CD14-positive monocyte (primary cell): ENCODE measurements at regions not wholly inside any gene's neighbourhood (a gene's known extent, or its start where the extent isn't known, plus 50 kb on each side); places are given as distances from the start of the nearest gene placed in this dataset.

Source experiments
- DNase-seq, 3 donors: peaks; one replicate each; pipeline ENCODE4 v3.0.0-alpha.2; 2011 to 2022
- H2AFZ ChIP-seq: 2 replicates; pipeline ENCODE4 v1.6.0; 2012; ENCODE audit warnings: mild to moderate bottlenecking, low read depth, low read length, inconsistent platforms; ENCODE audit not compliant: insufficient read depth, poor library complexity, severe bottlenecking
- H3K27ac ChIP-seq, 2 donors: 1 replicate in 1 of 2; 2 replicates in 1 of 2; pipeline ENCODE4 v1.5.1; 2012 to 2013; ENCODE audit warnings: low read length in 2 of 2, control low read depth in 1 of 2, inconsistent platforms in 1 of 2, low read depth in 1 of 2, mild to moderate bottlenecking in 1 of 2
- H3K27me3 ChIP-seq, 2 donors: one replicate each; pipeline versions ENCODE4 v1.6.0 to v1.6.1; 2011 to 2013; ENCODE audit warnings: low read length in 2 of 2; ENCODE audit not compliant: control insufficient read depth in 2 of 2, insufficient read depth in 2 of 2
- H3K36me3 ChIP-seq, 2 donors: replicated peaks in 1 of 2; 1 replicate in 1 of 2; 2 replicates in 1 of 2; pipeline versions ENCODE4 v1.5.1 to v1.6.1; 2012 to 2013; ENCODE audit warnings: low read length in 2 of 2, control low read depth in 1 of 2, inconsistent platforms in 1 of 2, mild to moderate bottlenecking in 1 of 2; ENCODE audit not compliant: insufficient read depth in 2 of 2, control insufficient read depth in 1 of 2
- H3K4me1 ChIP-seq, 2 donors: 1 replicate in 1 of 2; 2 replicates in 1 of 2; pipeline versions ENCODE4 v1.5.1 to v1.6.1; 2012 to 2013; ENCODE audit warnings: low read length in 2 of 2, control low read depth in 1 of 2, inconsistent platforms in 1 of 2, mild to moderate bottlenecking in 1 of 2, moderate library complexity in 1 of 2; ENCODE audit not compliant: insufficient read depth in 2 of 2, control insufficient read depth in 1 of 2
- H3K4me2 ChIP-seq: replicated peaks from 2 replicates; pipeline ENCODE3; 2012; ENCODE audit warnings: low read length, moderate library complexity, mild to moderate bottlenecking; ENCODE audit not compliant: poor library complexity, severe bottlenecking; ENCODE audit errors: extremely low read depth
- H3K4me3 ChIP-seq, 3 experiments: fragments of 200-600 bp in 1 of 3; sonication (generic) in 1 of 3; replicated peaks in 1 of 3; 1 replicate in 2 of 3; 2 replicates in 1 of 3; pipeline ENCODE4 v1.5.1; 2011 to 2013; ENCODE audit warnings: low read length in 3 of 3, mild to moderate bottlenecking in 3 of 3, control low read depth in 2 of 3, low read depth in 2 of 3, inconsistent platforms in 1 of 3, moderate library complexity in 1 of 3
- H3K79me2 ChIP-seq: 2 replicates; pipeline ENCODE4 v1.6.0; 2012; ENCODE audit warnings: mild to moderate bottlenecking, control low read depth, inconsistent platforms, low read length, moderate library complexity; ENCODE audit not compliant: insufficient read depth
- H3K9ac ChIP-seq: 2 replicates; pipeline ENCODE4 v1.6.0; 2017; ENCODE audit warnings: low read length, mild to moderate bottlenecking; ENCODE audit not compliant: insufficient read depth, poor library complexity, severe bottlenecking
- H3K9me3 ChIP-seq, 2 donors: replicated peaks in 1 of 2; 1 replicate in 1 of 2; 2 replicates in 1 of 2; pipeline versions ENCODE4 v1.5.1 to v1.6.1; 2012 to 2013; ENCODE audit warnings: low read length in 2 of 2, control low read depth in 1 of 2; ENCODE audit not compliant: control insufficient read depth in 1 of 2, insufficient read depth in 1 of 2
- H4K20me1 ChIP-seq: 2 replicates; pipeline ENCODE4 v1.6.0; 2012; ENCODE audit warnings: mild to moderate bottlenecking, low read length, control low read depth, moderate library complexity; ENCODE audit not compliant: insufficient read depth
- H3K27ac Mint-ChIP-seq, 7 donors: one replicate each; pipeline ENCODE4 v1.8.0; 2020; ENCODE audit warnings: mild to moderate bottlenecking in 7 of 7, mixed read lengths in 7 of 7, moderate library complexity in 6 of 7, inconsistent platforms in 2 of 7
- H3K27me3 Mint-ChIP-seq, 3 donors: one replicate each; pipeline ENCODE4 v1.8.0; 2021 to 2022; ENCODE audit warnings: low read depth in 3 of 3, mild to moderate bottlenecking in 3 of 3, mixed read lengths in 3 of 3, moderate library complexity in 3 of 3, inconsistent platforms in 1 of 3
- H3K36me3 Mint-ChIP-seq, 2 donors: one replicate each; pipeline ENCODE4 v1.8.0; 2020; ENCODE audit warnings: mixed read lengths in 2 of 2, inconsistent platforms in 1 of 2, mild to moderate bottlenecking in 1 of 2
- H3K4me1 Mint-ChIP-seq: one replicate; pipeline ENCODE4 v1.8.0; 2020; ENCODE audit warnings: mild to moderate bottlenecking, mixed read lengths
- H3K4me3 Mint-ChIP-seq, 2 donors: one replicate each; pipeline ENCODE4 v1.8.0; 2020; ENCODE audit warnings: mild to moderate bottlenecking in 2 of 2, mixed read lengths in 2 of 2, moderate library complexity in 1 of 2
- H3K9me3 Mint-ChIP-seq, 7 donors: one replicate each; pipeline ENCODE4 v1.8.0; 2020 to 2022; ENCODE audit warnings: mixed read lengths in 7 of 7, mild to moderate bottlenecking in 6 of 7, moderate library complexity in 6 of 7, inconsistent platforms in 2 of 7
- CTCF ChIP-seq: fragments of 200-600 bp; IDR thresholded peaks from one replicate; pipeline ENCODE4 v1.8.0; 2022; ENCODE audit warnings: antibody characterized with exemption, mild to moderate bottlenecking
- WGBS: methylation state at CpG from one replicate; pipeline ENCODE4 v1.1.5; 2013; ENCODE audit warnings: missing lambda C conversion rate; ENCODE audit not compliant: insufficient coverage; 5-methylcytosine and 5-hydroxymethylcytosine counted together
- intact Hi-C, 2 donors: fragments of 100-400 bp; cut with micrococcal nuclease; formaldehyde crosslinking; loops; one replicate each; pipeline versions ENCODE4 v1.15.0 to v1.15.1; 2023

DNA sequence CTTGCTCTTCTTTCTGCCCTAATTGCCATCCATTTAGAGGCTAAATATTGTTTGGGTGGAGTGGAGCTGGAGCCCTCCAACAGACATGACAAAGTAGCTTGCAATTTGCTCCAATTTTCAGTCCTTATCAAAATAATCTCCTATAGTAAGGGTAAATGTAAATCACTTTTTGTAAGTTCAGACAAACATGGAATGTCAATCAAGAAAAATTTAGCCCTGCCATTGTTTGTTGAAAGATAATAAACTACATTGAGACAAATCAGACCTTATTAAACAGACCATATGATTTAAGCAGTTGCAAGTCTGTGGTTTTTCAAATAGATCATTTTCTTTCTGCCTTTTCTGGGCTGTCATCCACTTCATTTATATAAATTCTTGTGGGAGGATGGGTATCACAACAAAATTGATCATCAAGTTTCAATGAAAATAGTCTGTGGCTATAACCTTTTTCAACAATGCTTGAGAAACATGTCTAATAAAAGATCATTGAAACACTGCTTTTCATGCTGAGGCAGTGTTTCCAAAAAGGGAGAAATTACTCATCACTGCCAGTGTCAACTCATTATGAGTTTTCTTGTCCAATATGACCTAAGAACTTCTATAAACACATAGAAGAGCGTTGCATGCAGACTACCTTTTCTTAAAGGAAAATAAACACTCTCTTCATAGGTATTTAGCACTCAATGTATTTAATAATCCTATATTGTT is 1152.0 kb upstream of the B3GALT2 start:
- no peak for TF ChIP-seq CTCF
- WGBS: no CpG with 5 or more reads among the region's 1 CpG
- Histone ChIP-seq H2AFZ (no peak overlapping the region), H3K36me3 (no peaks in the 10 kb centered on the region), H3K79me2 (no peaks in the 10 kb centered on the region), H4K20me1 (no peaks in the 10 kb centered on the region), H3K4me2 (no peak overlapping the region), H3K27me3 (no peaks in the 10 kb centered on the region), H3K4me1 (no peaks in the 10 kb centered on the region), H3K9me3 (peaks cover 0 to 8% of the 10 kb centered on the region in 2 donors), H3K4me3 (no peak overlapping the region), H3K9ac (no peak overlapping the region), H3K27ac (no peak overlapping the region)
- H3K9me3 Mint-ChIP-seq: peaks cover 0 to 7% (median 3%) of the 10 kb centered on the region in 7 donors
- intact Hi-C loops: no loop called here
- no peaks in the 10 kb centered on the region for H3K27me3 Mint-ChIP-seq
- no peak overlapping the region for H3K27ac Mint-ChIP-seq
- H3K36me3 Mint-ChIP-seq: no peaks in the 10 kb centered on the region
- no peaks in the 10 kb centered on the region for H3K4me1 Mint-ChIP-seq
- no peak overlapping the region for H3K4me3 Mint-ChIP-seq
- DNase-seq: no peak

- no peak for DNase-seq
These were observed 1146.8 kb upstream of the B3GALT2 start for GRCh38 chr1:194333240-194333639.

More at GRCh38 chr1:194333240-194333639, 1146.8 kb upstream of the B3GALT2 start:
- Histone ChIP-seq H3K27ac (no peak overlapping the region), H3K9me3 (no peaks in the 10 kb centered on the region), H3K9ac (no peak overlapping the region), H3K27me3 (no peaks in the 10 kb centered on the region), H3K4me2 (no peak overlapping the region), H2AFZ (no peak overlapping the region), H3K36me3 (no peaks in the 10 kb centered on the region), H3K4me3 (no peak overlapping the region), H3K4me1 (no peaks in the 10 kb centered on the region), H3K79me2 (no peaks in the 10 kb centered on the region), H4K20me1 (no peaks in the 10 kb centered on the region)
- no CpG with 5 or more reads among the region's 3 CpGs for WGBS
- no peaks in the 10 kb centered on the region for H3K36me3 Mint-ChIP-seq
- no peaks in the 10 kb centered on the region for H3K4me1 Mint-ChIP-seq
- H3K27ac Mint-ChIP-seq: no peak overlapping the region
- no peak for TF ChIP-seq CTCF
- H3K4me3 Mint-ChIP-seq: no peak overlapping the region
- H3K9me3 Mint-ChIP-seq: peaks cover 0 to 2% (median 0%) of the 10 kb centered on the region in 7 donors
- no peaks in the 10 kb centered on the region for H3K27me3 Mint-ChIP-seq
- intact Hi-C loops: no loop called here
